Loucy (cell line): ENCODE measurements at regions not wholly inside any gene's neighbourhood (a gene's known extent, or its start where the extent isn't known, plus 50 kb on each side); places are given as distances from the start of the nearest gene placed in this dataset.

Source experiments
- H2AFZ ChIP-seq: fragments of 200-600 bp; sonication (generic); 2 replicates; pipeline ENCODE4 v1.6.0; 2016; ENCODE audit warnings: antibody characterized with exemption, mild to moderate bottlenecking, low read length, moderate library complexity
- H3F3A ChIP-seq: fragments of 200-600 bp; 2 replicates; pipeline ENCODE4 v1.6.0; 2016; ENCODE audit warnings: antibody characterized with exemption, low read depth, mild to moderate bottlenecking
- H3K27me3 ChIP-seq: fragments of 200-600 bp; sonication (generic); 2 replicates; pipeline ENCODE4 v1.6.1; 2014; ENCODE audit warnings: low read length, mild to moderate bottlenecking; ENCODE audit not compliant: insufficient read depth, poor library complexity, severe bottlenecking
- H3K36me3 ChIP-seq: fragments of 200-600 bp; sonication (generic); 2 replicates; pipeline ENCODE4 v1.6.1; 2016; ENCODE audit warnings: low read length; ENCODE audit not compliant: insufficient read depth
- H3K4me1 ChIP-seq: fragments of 200-600 bp; sonication (generic); 2 replicates; pipeline ENCODE4 v1.5.1; 2014; ENCODE audit warnings: low read length, mild to moderate bottlenecking; ENCODE audit not compliant: insufficient read depth, poor library complexity, severe bottlenecking
- H3K4me2 ChIP-seq: fragments of 200-600 bp; sonication (generic); 2 replicates; pipeline ENCODE4 v1.6.0; 2014; ENCODE audit warnings: antibody characterized with exemption, low read length, low read depth, mild to moderate bottlenecking; ENCODE audit not compliant: poor library complexity, severe bottlenecking
- H3K4me3 ChIP-seq: fragments of 200-600 bp; sonication (generic); 2 replicates; pipeline ENCODE4 v1.5.1; 2014; ENCODE audit warnings: low read length, mild to moderate bottlenecking, mixed read lengths; ENCODE audit not compliant: poor library complexity, severe bottlenecking
- H3K79me2 ChIP-seq: fragments of 200-600 bp; sonication (generic); 2 replicates; pipeline ENCODE4 v1.6.1; 2014; ENCODE audit warnings: low read length; ENCODE audit not compliant: insufficient read depth
- H3K9ac ChIP-seq: fragments of 200-600 bp; sonication (generic); 2 replicates; pipeline ENCODE4 v1.6.0; 2014; ENCODE audit warnings: mild to moderate bottlenecking, low read depth, low read length, moderate library complexity; ENCODE audit not compliant: poor library complexity, severe bottlenecking
- H3K9me2 ChIP-seq: fragments of 200-600 bp; sonication (generic); replicated peaks from 2 replicates; pipeline ENCODE4 v1.6.1; 2016; ENCODE audit warnings: low read depth, low read length, mixed read lengths
- H3K9me3 ChIP-seq: fragments of 200-600 bp; sonication (generic); 2 replicates; pipeline ENCODE4 v1.6.1; 2014; ENCODE audit warnings: mild to moderate bottlenecking, antibody characterized with exemption, low read length, low read depth; ENCODE audit not compliant: insufficient read depth
- H4K20me1 ChIP-seq: fragments of 200-600 bp; sonication (generic); 2 replicates; pipeline ENCODE4 v1.6.0; 2014; ENCODE audit warnings: antibody characterized with exemption, low read length, mild to moderate bottlenecking; ENCODE audit not compliant: insufficient read depth, poor library complexity, severe bottlenecking
- EZH2phosphoT487 ChIP-seq: fragments of 200-600 bp; IDR thresholded peaks from 2 replicates; pipeline ENCODE4 v1.6.1; 2018; ENCODE audit warnings: antibody characterized with exemption, mild to moderate bottlenecking, moderate library complexity, borderline replicate concordance
- TF ChIP-seq, protein P1 (sequence below): fragments of 200-600 bp; sonication (generic); conservative IDR thresholded peaks from 2 replicates; pipeline ENCODE4 v1.5.1; 2014; ENCODE audit warnings: mild to moderate bottlenecking, antibody characterized with exemption, low read length

DNA sequence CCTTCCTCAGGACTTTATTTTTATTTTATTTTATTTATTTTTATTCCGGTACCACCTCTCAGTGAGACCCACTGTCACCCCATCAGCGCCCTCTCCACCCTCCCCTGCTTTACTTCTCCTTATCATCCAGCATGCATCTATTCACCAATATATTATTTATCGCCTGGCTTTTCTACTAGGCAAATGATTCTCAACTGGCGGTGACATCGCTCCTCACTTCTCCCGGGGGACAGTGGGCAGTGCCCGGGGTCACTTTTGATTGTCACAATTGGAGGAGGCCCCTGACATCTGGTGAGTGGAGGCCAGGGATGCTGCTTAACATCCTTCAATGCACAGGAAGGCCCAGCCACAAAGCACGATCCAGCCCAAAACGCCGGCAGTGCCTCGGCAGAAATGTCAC lies 138.7 kb downstream of the ETS2 start:
- no peak overlapping the region for H2AFZ ChIP-seq
- H4K20me1 ChIP-seq: no peaks in the 10 kb centered on the region
- no peak for TF ChIP-seq EZH2phosphoT487
- TF ChIP-seq, protein P1, sequence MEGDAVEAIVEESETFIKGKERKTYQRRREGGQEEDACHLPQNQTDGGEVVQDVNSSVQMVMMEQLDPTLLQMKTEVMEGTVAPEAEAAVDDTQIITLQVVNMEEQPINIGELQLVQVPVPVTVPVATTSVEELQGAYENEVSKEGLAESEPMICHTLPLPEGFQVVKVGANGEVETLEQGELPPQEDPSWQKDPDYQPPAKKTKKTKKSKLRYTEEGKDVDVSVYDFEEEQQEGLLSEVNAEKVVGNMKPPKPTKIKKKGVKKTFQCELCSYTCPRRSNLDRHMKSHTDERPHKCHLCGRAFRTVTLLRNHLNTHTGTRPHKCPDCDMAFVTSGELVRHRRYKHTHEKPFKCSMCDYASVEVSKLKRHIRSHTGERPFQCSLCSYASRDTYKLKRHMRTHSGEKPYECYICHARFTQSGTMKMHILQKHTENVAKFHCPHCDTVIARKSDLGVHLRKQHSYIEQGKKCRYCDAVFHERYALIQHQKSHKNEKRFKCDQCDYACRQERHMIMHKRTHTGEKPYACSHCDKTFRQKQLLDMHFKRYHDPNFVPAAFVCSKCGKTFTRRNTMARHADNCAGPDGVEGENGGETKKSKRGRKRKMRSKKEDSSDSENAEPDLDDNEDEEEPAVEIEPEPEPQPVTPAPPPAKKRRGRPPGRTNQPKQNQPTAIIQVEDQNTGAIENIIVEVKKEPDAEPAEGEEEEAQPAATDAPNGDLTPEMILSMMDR: no peak
- H3K27me3 ChIP-seq: no peaks in the 10 kb centered on the region
- no peak overlapping the region for H3K4me2 ChIP-seq
- no peak overlapping the region for H3K4me3 ChIP-seq
- no peaks in the 10 kb centered on the region for H3F3A ChIP-seq
- H3K4me1 ChIP-seq: no peaks in the 10 kb centered on the region
- no peaks in the 10 kb centered on the region for H3K9me2 ChIP-seq
- no peaks in the 10 kb centered on the region for H3K36me3 ChIP-seq
- no peaks in the 10 kb centered on the region for H3K79me2 ChIP-seq
- no peak overlapping the region for H3K9ac ChIP-seq
- H3K9me3 ChIP-seq: no peaks in the 10 kb centered on the region

DNA sequence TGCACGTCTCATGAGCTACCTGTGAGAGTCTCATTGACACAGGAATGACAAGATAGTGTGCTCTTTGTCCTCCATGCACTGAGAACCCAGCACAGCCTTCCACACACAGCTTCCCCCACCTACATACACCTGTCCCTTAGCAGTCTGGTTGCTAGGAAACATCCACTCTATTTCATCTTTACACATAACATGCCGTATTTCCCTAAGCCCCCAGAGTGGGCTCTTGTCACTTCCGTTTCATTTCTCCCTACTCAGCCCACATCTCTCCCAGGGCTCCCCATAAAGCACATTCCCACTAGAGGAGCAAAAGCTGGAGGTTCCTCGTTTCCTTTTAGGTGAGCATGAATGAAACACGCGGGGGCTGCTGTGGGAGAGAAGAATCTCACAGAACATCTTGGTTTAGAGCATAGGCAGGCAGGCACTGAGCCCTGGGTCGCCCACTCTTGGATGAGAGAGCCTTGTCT lies 137.1 kb downstream of the ETS2 start:
- H3K79me2 ChIP-seq: no peaks in the 10 kb centered on the region
- H3K9ac ChIP-seq: no peak overlapping the region
- H3K9me3 ChIP-seq: no peaks in the 10 kb centered on the region
- no peaks in the 10 kb centered on the region for H3F3A ChIP-seq
- H3K4me2 ChIP-seq: no peak overlapping the region
- no peaks in the 10 kb centered on the region for H3K9me2 ChIP-seq
- H3K27me3 ChIP-seq: no peaks in the 10 kb centered on the region
- peaks cover 11% of the 10 kb centered on the region for H3K4me1 ChIP-seq
- no peak overlapping the region for H2AFZ ChIP-seq
- no peaks in the 10 kb centered on the region for H3K36me3 ChIP-seq
- H3K4me3 ChIP-seq: no peak overlapping the region
- no peak for TF ChIP-seq EZH2phosphoT487
- TF ChIP-seq, protein P1: no peak
- H4K20me1 ChIP-seq: no peaks in the 10 kb centered on the region

DNA sequence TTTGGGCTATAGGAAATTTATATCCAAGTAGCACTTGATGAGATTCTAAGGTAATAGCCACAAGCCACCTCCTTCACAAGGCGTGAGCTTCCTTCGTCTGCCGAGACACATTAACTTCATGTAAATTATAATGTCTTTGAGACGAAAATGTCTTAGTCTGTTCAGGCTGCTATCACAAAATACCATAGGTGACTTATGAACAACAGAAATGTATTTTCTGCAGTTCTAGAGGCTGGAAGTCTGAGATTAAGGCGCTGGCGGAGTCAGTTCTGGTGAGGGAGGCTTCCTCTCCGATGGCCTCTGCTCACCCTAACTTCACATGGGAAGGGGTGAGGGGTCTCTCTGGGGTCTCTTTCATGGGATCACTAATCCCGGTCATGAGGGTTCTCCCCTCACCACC lies 133.0 kb downstream of the ETS2 start:
- H3K9me3 ChIP-seq: no peaks in the 10 kb centered on the region
- no peak overlapping the region for H2AFZ ChIP-seq
- H3K9me2 ChIP-seq: no peaks in the 10 kb centered on the region
- H4K20me1 ChIP-seq: no peaks in the 10 kb centered on the region
- H3K9ac ChIP-seq: no peak overlapping the region
- H3K27me3 ChIP-seq: no peaks in the 10 kb centered on the region
- H3K4me1 ChIP-seq: peaks cover 16% of the 10 kb centered on the region
- TF ChIP-seq, protein P1: no peak
- TF ChIP-seq EZH2phosphoT487: no peak
- no peaks in the 10 kb centered on the region for H3K79me2 ChIP-seq
- H3K36me3 ChIP-seq: no peaks in the 10 kb centered on the region
- H3F3A ChIP-seq: no peaks in the 10 kb centered on the region
- peak overlapping the region; percentile 44 for H3K4me2 ChIP-seq
- no peak overlapping the region for H3K4me3 ChIP-seq
